HCT116 (cell line): ENCODE measurements at regions not wholly inside any gene's neighbourhood (a gene's known extent, or its start where the extent isn't known, plus 50 kb on each side); places are given as distances from the start of the nearest gene placed in this dataset.

Experiments used
- EZH2phosphoT487 ChIP-seq: fragments of 200-600 bp; IDR thresholded peaks from 2 replicates; pipeline ENCODE4 v1.6.1; 2018; ENCODE audit warnings: antibody characterized with exemption, borderline replicate concordance
- RAD21 ChIP-seq: IDR thresholded peaks from 2 replicates; pipeline ENCODE4 v1.6.1; 2012; ENCODE audit warnings: low read depth, mild to moderate bottlenecking
- TF ChIP-seq, protein P1 (sequence below): IDR thresholded peaks from 2 replicates; pipeline ENCODE4 v1.6.1; 2012; ENCODE audit warnings: low read depth
- TF ChIP-seq, protein P2 (sequence below), 3 experiments: fragments of 200-600 bp in 1 of 3; sonication (generic) in 1 of 3; IDR thresholded peaks in 2 of 3; conservative IDR thresholded peaks in 1 of 3; 2 replicates each; pipeline ENCODE4 v1.5.1; 2012 to 2017; ENCODE audit warnings: low read depth in 2 of 3, low read length in 2 of 3, antibody characterized with exemption in 1 of 3, borderline replicate concordance in 1 of 3, control low read depth in 1 of 3, mild to moderate bottlenecking in 1 of 3, mixed read lengths in 1 of 3, mixed run types in 1 of 3, moderate library complexity in 1 of 3; ENCODE audit not compliant: insufficient read depth in 1 of 3
- TF ChIP-seq, protein P3 (sequence below): IDR thresholded peaks from 2 replicates; pipeline ENCODE4 v1.6.1; 2012

DNA sequence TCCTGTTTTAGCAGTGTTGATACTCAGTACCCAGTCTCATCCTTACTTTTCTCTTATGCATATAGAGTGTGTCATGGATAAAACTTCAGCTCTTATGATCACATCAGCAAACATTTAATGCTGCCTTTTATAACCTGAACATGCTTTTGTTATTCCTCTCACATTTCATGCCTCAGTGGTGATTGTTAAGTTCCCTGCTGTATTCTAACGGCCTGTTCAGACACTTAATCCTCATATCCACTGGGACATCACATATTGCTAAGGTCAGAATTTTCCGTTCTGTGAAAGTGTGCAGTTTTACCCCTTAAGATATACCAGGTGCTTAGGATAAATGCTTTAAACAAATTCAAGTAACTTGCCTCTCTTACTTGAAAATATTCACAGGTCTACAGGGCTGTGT is 268.7 kb upstream of the SEL1L start:
- TF ChIP-seq EZH2phosphoT487 (no peak), RAD21 (no peak)
- TF ChIP-seq, protein P1, sequence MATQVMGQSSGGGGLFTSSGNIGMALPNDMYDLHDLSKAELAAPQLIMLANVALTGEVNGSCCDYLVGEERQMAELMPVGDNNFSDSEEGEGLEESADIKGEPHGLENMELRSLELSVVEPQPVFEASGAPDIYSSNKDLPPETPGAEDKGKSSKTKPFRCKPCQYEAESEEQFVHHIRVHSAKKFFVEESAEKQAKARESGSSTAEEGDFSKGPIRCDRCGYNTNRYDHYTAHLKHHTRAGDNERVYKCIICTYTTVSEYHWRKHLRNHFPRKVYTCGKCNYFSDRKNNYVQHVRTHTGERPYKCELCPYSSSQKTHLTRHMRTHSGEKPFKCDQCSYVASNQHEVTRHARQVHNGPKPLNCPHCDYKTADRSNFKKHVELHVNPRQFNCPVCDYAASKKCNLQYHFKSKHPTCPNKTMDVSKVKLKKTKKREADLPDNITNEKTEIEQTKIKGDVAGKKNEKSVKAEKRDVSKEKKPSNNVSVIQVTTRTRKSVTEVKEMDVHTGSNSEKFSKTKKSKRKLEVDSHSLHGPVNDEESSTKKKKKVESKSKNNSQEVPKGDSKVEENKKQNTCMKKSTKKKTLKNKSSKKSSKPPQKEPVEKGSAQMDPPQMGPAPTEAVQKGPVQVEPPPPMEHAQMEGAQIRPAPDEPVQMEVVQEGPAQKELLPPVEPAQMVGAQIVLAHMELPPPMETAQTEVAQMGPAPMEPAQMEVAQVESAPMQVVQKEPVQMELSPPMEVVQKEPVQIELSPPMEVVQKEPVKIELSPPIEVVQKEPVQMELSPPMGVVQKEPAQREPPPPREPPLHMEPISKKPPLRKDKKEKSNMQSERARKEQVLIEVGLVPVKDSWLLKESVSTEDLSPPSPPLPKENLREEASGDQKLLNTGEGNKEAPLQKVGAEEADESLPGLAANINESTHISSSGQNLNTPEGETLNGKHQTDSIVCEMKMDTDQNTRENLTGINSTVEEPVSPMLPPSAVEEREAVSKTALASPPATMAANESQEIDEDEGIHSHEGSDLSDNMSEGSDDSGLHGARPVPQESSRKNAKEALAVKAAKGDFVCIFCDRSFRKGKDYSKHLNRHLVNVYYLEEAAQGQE, result no peak
- TF ChIP-seq, protein P2, sequence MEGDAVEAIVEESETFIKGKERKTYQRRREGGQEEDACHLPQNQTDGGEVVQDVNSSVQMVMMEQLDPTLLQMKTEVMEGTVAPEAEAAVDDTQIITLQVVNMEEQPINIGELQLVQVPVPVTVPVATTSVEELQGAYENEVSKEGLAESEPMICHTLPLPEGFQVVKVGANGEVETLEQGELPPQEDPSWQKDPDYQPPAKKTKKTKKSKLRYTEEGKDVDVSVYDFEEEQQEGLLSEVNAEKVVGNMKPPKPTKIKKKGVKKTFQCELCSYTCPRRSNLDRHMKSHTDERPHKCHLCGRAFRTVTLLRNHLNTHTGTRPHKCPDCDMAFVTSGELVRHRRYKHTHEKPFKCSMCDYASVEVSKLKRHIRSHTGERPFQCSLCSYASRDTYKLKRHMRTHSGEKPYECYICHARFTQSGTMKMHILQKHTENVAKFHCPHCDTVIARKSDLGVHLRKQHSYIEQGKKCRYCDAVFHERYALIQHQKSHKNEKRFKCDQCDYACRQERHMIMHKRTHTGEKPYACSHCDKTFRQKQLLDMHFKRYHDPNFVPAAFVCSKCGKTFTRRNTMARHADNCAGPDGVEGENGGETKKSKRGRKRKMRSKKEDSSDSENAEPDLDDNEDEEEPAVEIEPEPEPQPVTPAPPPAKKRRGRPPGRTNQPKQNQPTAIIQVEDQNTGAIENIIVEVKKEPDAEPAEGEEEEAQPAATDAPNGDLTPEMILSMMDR (IDR thresholded peaks at IDR 0.05 in 2 of 3, conservative IDR thresholded peaks at IDR 0.05 in 1 of 3; ENCODE audit: borderline replicate concordance in 1 of 3, insufficient read depth in 1 of 3, low read depth in 2 of 3, low read length in 2 of 3), result no peak
- TF ChIP-seq, protein P3, sequence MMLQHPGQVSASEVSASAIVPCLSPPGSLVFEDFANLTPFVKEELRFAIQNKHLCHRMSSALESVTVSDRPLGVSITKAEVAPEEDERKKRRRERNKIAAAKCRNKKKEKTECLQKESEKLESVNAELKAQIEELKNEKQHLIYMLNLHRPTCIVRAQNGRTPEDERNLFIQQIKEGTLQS, result no peak
